Chondrocyte (in vitro differentiated cells): ENCODE measurements at regions not wholly inside any gene's neighbourhood (a gene's known extent, or its start where the extent isn't known, plus 50 kb on each side); places are given as distances from the start of the nearest gene placed in this dataset.

Experiments
- DNase-seq: peaks from one replicate; pipeline ENCODE4 v3.0.0; 2021; ENCODE audit warnings: mixed read lengths, low spot score
- H3K27ac Mint-ChIP-seq: one replicate; pipeline ENCODE4 v1.8.0; 2021; ENCODE audit warnings: mild to moderate bottlenecking, moderate library complexity, mixed read lengths; ENCODE audit not compliant: unreplicated experiment
- H3K27me3 Mint-ChIP-seq: 2 replicates; pipeline ENCODE4 v1.8.0; 2021; ENCODE audit warnings: low read depth, mixed read lengths
- H3K36me3 Mint-ChIP-seq: 2 replicates; pipeline ENCODE4 v1.8.0; 2021; ENCODE audit warnings: low read depth, mixed read lengths
- H3K4me1 Mint-ChIP-seq: 2 replicates; pipeline ENCODE4 v1.8.0; 2021; ENCODE audit warnings: low read depth, mild to moderate bottlenecking, mixed read lengths
- H3K4me3 Mint-ChIP-seq: one replicate; pipeline ENCODE4 v1.8.0; 2021; ENCODE audit warnings: mild to moderate bottlenecking, moderate library complexity, mixed read lengths; ENCODE audit not compliant: unreplicated experiment
- H3K9me3 Mint-ChIP-seq: 2 replicates; pipeline ENCODE4 v1.8.0; 2021; ENCODE audit warnings: low read depth, mixed read lengths
- TF ChIP-seq, protein P1 (sequence below): fragments of 200-600 bp; sonication (generic); IDR thresholded peaks from 2 replicates; pipeline ENCODE4 v1.5.0; 2021; ENCODE audit warnings: antibody characterized with exemption, mild to moderate bottlenecking, moderate library complexity

GRCh38 chr10:42986633-42987032, 90.2 kb upstream of the RET start:
- H3K36me3 Mint-ChIP-seq, result no peaks in the 10 kb centered on the region
- no peaks in the 10 kb centered on the region for H3K9me3 Mint-ChIP-seq
- no peak for DNase-seq
- H3K4me1 Mint-ChIP-seq, result no peaks in the 10 kb centered on the region
- TF ChIP-seq, protein P1, sequence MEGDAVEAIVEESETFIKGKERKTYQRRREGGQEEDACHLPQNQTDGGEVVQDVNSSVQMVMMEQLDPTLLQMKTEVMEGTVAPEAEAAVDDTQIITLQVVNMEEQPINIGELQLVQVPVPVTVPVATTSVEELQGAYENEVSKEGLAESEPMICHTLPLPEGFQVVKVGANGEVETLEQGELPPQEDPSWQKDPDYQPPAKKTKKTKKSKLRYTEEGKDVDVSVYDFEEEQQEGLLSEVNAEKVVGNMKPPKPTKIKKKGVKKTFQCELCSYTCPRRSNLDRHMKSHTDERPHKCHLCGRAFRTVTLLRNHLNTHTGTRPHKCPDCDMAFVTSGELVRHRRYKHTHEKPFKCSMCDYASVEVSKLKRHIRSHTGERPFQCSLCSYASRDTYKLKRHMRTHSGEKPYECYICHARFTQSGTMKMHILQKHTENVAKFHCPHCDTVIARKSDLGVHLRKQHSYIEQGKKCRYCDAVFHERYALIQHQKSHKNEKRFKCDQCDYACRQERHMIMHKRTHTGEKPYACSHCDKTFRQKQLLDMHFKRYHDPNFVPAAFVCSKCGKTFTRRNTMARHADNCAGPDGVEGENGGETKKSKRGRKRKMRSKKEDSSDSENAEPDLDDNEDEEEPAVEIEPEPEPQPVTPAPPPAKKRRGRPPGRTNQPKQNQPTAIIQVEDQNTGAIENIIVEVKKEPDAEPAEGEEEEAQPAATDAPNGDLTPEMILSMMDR, result no peak
- H3K27ac Mint-ChIP-seq, result no peak overlapping the region
- no peaks in the 10 kb centered on the region for H3K27me3 Mint-ChIP-seq
- H3K4me3 Mint-ChIP-seq, result no peak overlapping the region

- no peak overlapping the region for H3K27ac Mint-ChIP-seq
- TF ChIP-seq, protein P1, result no peak
- H3K4me3 Mint-ChIP-seq, result no peak overlapping the region
- H3K9me3 Mint-ChIP-seq, result no peaks in the 10 kb centered on the region
- no peaks in the 10 kb centered on the region for H3K4me1 Mint-ChIP-seq
- no peaks in the 10 kb centered on the region for H3K27me3 Mint-ChIP-seq
- DNase-seq, result no peak
- H3K36me3 Mint-ChIP-seq, result no peaks in the 10 kb centered on the region
These were observed 89.7 kb upstream of the RET start for GRCh38 chr10:42987121-42987541.

DNA sequence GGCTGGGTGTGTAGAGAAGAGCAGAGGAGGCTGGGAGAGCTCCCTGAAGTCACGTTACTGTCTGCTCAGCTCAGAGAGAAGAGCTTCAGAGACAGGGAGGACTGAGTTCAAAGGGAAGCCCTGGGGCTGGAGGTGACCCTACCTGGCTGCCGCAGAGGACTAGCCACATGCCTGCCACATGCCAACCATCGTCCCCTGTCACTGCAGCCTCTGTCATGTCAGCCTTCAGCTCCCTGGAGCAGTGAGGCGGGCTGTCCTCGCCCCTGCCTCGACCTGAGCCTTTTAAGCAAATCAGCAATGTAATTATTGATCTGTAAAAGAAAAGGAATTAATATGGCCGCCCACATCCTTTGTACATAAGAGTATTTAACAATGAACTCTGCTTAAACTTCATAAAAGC, 89.3 kb upstream of the RET start:
- no peaks in the 10 kb centered on the region for H3K36me3 Mint-ChIP-seq
- H3K27me3 Mint-ChIP-seq, result no peaks in the 10 kb centered on the region
- H3K9me3 Mint-ChIP-seq, result no peaks in the 10 kb centered on the region
- TF ChIP-seq, protein P1, result no peak
- DNase-seq, result no peak
- no peak overlapping the region for H3K27ac Mint-ChIP-seq
- no peak overlapping the region for H3K4me3 Mint-ChIP-seq
- H3K4me1 Mint-ChIP-seq, result no peaks in the 10 kb centered on the region

GRCh38 chr10:42988069-42988468, 88.8 kb upstream of the RET start:
- H3K4me3 Mint-ChIP-seq, result no peak overlapping the region

DNA sequence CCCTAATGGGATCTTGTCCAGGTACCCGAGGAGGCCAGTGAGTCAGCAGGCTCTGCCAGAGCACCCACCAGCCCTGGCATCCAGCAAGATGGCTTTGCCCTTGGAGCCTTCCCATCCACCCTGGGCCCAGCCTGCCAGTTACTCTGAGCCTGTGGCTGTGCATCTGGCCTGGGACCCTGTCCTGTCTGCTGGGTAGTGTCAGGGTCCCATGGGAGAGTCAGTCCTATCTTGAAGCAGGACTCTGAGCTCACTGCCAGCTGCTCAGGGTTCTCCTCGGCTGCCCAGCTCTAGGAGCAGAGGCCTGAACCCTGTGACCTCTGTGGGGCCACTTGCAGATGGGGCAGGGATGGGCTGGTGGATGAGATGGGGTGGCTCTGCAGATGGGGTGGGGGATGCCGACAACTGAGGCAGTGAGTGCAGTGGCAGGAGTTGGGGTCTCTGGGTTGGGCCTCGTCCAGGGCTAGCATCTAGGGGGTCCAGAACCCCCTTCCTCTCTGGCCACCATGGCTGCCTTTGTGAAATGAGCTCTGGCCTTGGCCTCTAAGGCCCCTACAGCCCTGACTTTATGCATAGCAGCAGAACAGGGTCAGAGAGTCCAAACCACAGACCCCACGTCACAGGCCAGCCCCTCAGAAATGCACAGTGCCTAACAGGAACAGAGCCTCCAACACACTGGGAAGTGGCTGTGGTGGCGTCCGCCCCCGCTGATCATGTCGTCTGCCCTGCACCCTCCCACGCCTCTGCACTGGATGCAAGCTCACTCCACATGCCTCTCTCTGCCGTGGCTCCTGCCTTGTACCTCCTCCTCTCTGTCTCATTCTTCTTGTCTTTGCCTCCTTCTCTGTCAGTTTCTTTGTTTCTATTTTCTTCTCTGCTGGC, 88.1 kb upstream of the RET start:
- H3K27ac Mint-ChIP-seq, result no peak overlapping the region
- H3K9me3 Mint-ChIP-seq, result no peaks in the 10 kb centered on the region

More at GRCh38 chr10:42988069-42988468, 88.8 kb upstream of the RET start:
- no peaks in the 10 kb centered on the region for H3K36me3 Mint-ChIP-seq
- H3K9me3 Mint-ChIP-seq, result no peaks in the 10 kb centered on the region
- no peaks in the 10 kb centered on the region for H3K4me1 Mint-ChIP-seq
- TF ChIP-seq, protein P1, result no peak
- H3K27ac Mint-ChIP-seq, result no peak overlapping the region
- peaks cover under 1% of the 10 kb centered on the region for H3K27me3 Mint-ChIP-seq
- DNase-seq, result no peak

More for the DNA sequence above, 88.1 kb upstream of the RET start:
- no peak for DNase-seq
- H3K4me1 Mint-ChIP-seq, result no peaks in the 10 kb centered on the region
- no peaks in the 10 kb centered on the region for H3K36me3 Mint-ChIP-seq
- no peak overlapping the region for H3K4me3 Mint-ChIP-seq
- H3K27me3 Mint-ChIP-seq, result peaks cover 3% of the 10 kb centered on the region
- TF ChIP-seq, protein P1, result no peak
